ENCODE measurements at regions not wholly inside any gene's neighbourhood (a gene's known extent, or its start where the extent isn't known, plus 50 kb on each side); places are given as distances from the start of the nearest gene placed in this dataset.

- no peak overlapping the region for H3K27ac ChIP-seq
- TF ChIP-seq CTCF (IDR thresholded peaks at IDR 0.05): no peak
- no peak for DNase-seq (ENCODE audit: low spot score)
- H3K4me3 ChIP-seq: no peak overlapping the region
Measured at GRCh38 chr1:114342376-114342775, 168.6 kb downstream of the TRIM33 start.

- H3K27ac ChIP-seq: no peak overlapping the region
- DNase-seq (ENCODE audit: low spot score): no peak
- TF ChIP-seq CTCF (IDR thresholded peaks at IDR 0.05): no peak
- no peak overlapping the region for H3K4me3 ChIP-seq
Measured at GRCh38 chr1:114341856-114342255, 169.1 kb downstream of the TRIM33 start.

GRCh38 chr1:114341299-114341698 is 169.7 kb downstream of the TRIM33 start:
- no peak overlapping the region for H3K27ac ChIP-seq
- no peak for DNase-seq (ENCODE audit: low spot score)
- H3K4me3 ChIP-seq: no peak overlapping the region
- TF ChIP-seq CTCF (IDR thresholded peaks at IDR 0.05): no peak

- no peak for DNase-seq (ENCODE audit: low spot score)
- H3K27ac ChIP-seq: no peak overlapping the region
- no peak for TF ChIP-seq CTCF (IDR thresholded peaks at IDR 0.05)
- H3K4me3 ChIP-seq: no peak overlapping the region
Measured at GRCh38 chr1:114340892-114341291, 170.1 kb downstream of the TRIM33 start.

GRCh38 chr1:114339379-114339778 is 171.6 kb downstream of the TRIM33 start:
- no peak for TF ChIP-seq CTCF (IDR thresholded peaks at IDR 0.05)
- H3K27ac ChIP-seq: no peak overlapping the region

GRCh38 chr1:114338191-114338890 is 172.7 kb downstream of the TRIM33 start:
- no peak for DNase-seq (ENCODE audit: low spot score)
- Histone ChIP-seq H3K4me3 (no peak overlapping the region), H3K27ac (no peak overlapping the region)
- no peak for TF ChIP-seq CTCF (IDR thresholded peaks at IDR 0.05)

More at GRCh38 chr1:114339379-114339778, 171.6 kb downstream of the TRIM33 start:
- no peak for DNase-seq (ENCODE audit: low spot score)
- H3K4me3 ChIP-seq: no peak overlapping the region

- DNase-seq (ENCODE audit: low spot score): no peak
- no peak for TF ChIP-seq CTCF (IDR thresholded peaks at IDR 0.05)
- Histone ChIP-seq H3K4me3 (no peak overlapping the region), H3K27ac (no peak overlapping the region)
Measured at GRCh38 chr1:114337417-114337816, 173.6 kb downstream of the TRIM33 start.
